ENCODE measurements at regions not wholly inside any gene's neighbourhood (a gene's known extent, or its start where the extent isn't known, plus 50 kb on each side); places are given as distances from the start of the nearest gene placed in this dataset.
A peak's percentile ranks its signal among the peaks of the same experiment; 100 is the strongest.

GRCh38 chr3:64756398-64756986 is 68.7 kb upstream of the ADAMTS9 start:
- Histone ChIP-seq H3K4me1 (ENCODE audit: low read depth) (peaks cover 23% of the 10 kb centered on the region), H3K27me3 (no peaks in the 10 kb centered on the region)
- TF ChIP-seq CTCF (IDR thresholded peaks at IDR 0.05; ENCODE audit: low read depth, low read length), result no peak

GRCh38 chr3:64748244-64748904 is 60.6 kb upstream of the ADAMTS9 start:
- no peak for DNase-seq (ENCODE audit: low read depth in 1 of 2, low spot score in 1 of 2)
- H3K27ac ChIP-seq, result no peak overlapping the region

More at GRCh38 chr3:64756398-64756986, 68.7 kb upstream of the ADAMTS9 start:
- H3K9me3 ChIP-seq (ENCODE audit: low read depth), result no peaks in the 10 kb centered on the region
- H3K27ac ChIP-seq, result no peak overlapping the region
- DNase-seq (ENCODE audit: low read depth in 1 of 2, low spot score in 1 of 2), result no peak
- no peaks in the 10 kb centered on the region for H3K36me3 ChIP-seq
- no peak overlapping the region for H3K4me3 ChIP-seq

GRCh38 chr3:64747679-64748078 is 59.9 kb upstream of the ADAMTS9 start:
- Histone ChIP-seq H3K27ac (no peak overlapping the region), H3K4me3 (no peak overlapping the region), H3K9me3 (ENCODE audit: low read depth) (no peaks in the 10 kb centered on the region), H3K36me3 (no peaks in the 10 kb centered on the region), H3K27me3 (no peaks in the 10 kb centered on the region), H3K4me1 (ENCODE audit: low read depth) (no peaks in the 10 kb centered on the region)
- no peak for TF ChIP-seq CTCF (IDR thresholded peaks at IDR 0.05; ENCODE audit: low read depth, low read length)
- no peak for DNase-seq (ENCODE audit: low read depth in 1 of 2, low spot score in 1 of 2)

More at GRCh38 chr3:64748244-64748904, 60.6 kb upstream of the ADAMTS9 start:
- no peaks in the 10 kb centered on the region for H3K36me3 ChIP-seq
- no peaks in the 10 kb centered on the region for H3K9me3 ChIP-seq (ENCODE audit: low read depth)
- H3K4me3 ChIP-seq, result no peak overlapping the region
- no peaks in the 10 kb centered on the region for H3K4me1 ChIP-seq (ENCODE audit: low read depth)
- no peak for TF ChIP-seq CTCF (IDR thresholded peaks at IDR 0.05; ENCODE audit: low read depth, low read length)
- no peaks in the 10 kb centered on the region for H3K27me3 ChIP-seq

- DNase-seq (ENCODE audit: low read depth in 1 of 2, low spot score in 1 of 2), result no peak
- Histone ChIP-seq H3K9me3 (ENCODE audit: low read depth) (no peaks in the 10 kb centered on the region), H3K4me1 (ENCODE audit: low read depth) (peaks cover 6% of the 10 kb centered on the region), H3K27ac (no peak overlapping the region), H3K4me3 (no peak overlapping the region), H3K27me3 (no peaks in the 10 kb centered on the region), H3K36me3 (no peaks in the 10 kb centered on the region)
- no peak for TF ChIP-seq CTCF (IDR thresholded peaks at IDR 0.05; ENCODE audit: low read depth, low read length)
Measured at GRCh38 chr3:64743887-64744243, 56.1 kb upstream of the ADAMTS9 start.

GRCh38 chr3:64743156-64743886 is 55.5 kb upstream of the ADAMTS9 start:
- DNase-seq (ENCODE audit: low read depth in 1 of 2, low spot score in 1 of 2), result peak in 1 of 2 donors; percentile 29
- Histone ChIP-seq H3K4me1 (ENCODE audit: low read depth) (peaks cover 6% of the 10 kb centered on the region), H3K9me3 (ENCODE audit: low read depth) (no peaks in the 10 kb centered on the region), H3K27me3 (no peaks in the 10 kb centered on the region), H3K27ac (no peak overlapping the region), H3K36me3 (no peaks in the 10 kb centered on the region), H3K4me3 (no peak overlapping the region)
- TF ChIP-seq CTCF (IDR thresholded peaks at IDR 0.05; ENCODE audit: low read depth, low read length), result no peak
